Neural progenitor cell (in vitro differentiated cells): ENCODE measurements at regions not wholly inside any gene's neighbourhood (a gene's known extent, or its start where the extent isn't known, plus 50 kb on each side); places are given as distances from the start of the nearest gene placed in this dataset.

Experiments
- DNase-seq: peaks from one replicate; pipeline ENCODE4 v3.0.0-alpha.2; 2016; ENCODE audit warnings: low spot score
- H2AFZ ChIP-seq: fragments of 200-600 bp; sonication (generic); replicated peaks from 2 replicates; pipeline ENCODE4 v1.6.1; 2016; ENCODE audit warnings: antibody characterized with exemption
- H3F3A ChIP-seq: fragments of 200-600 bp; sonication (generic); 2 replicates; pipeline ENCODE4 v1.6.1; 2016; ENCODE audit warnings: antibody characterized with exemption, low read depth
- H3K27ac ChIP-seq: fragments of 200-600 bp; sonication (generic); 2 replicates; pipeline ENCODE4 v1.5.1; 2016; ENCODE audit warnings: mild to moderate bottlenecking
- H3K27me3 ChIP-seq: fragments of 200-600 bp; sonication (generic); 2 replicates; pipeline ENCODE4 v1.6.1; 2016; ENCODE audit warnings: mild to moderate bottlenecking, moderate library complexity
- H3K36me3 ChIP-seq: fragments of 200-600 bp; sonication (generic); 2 replicates; pipeline ENCODE4 v1.5.1; 2016
- H3K4me1 ChIP-seq: fragments of 200-600 bp; sonication (generic); 2 replicates; pipeline ENCODE4 v1.6.1; 2016; ENCODE audit warnings: mixed run types
- H3K4me2 ChIP-seq: fragments of 200-600 bp; sonication (generic); 2 replicates; pipeline ENCODE4 v1.6.1; 2016
- H3K4me3 ChIP-seq: fragments of 200-600 bp; sonication (generic); 2 replicates; pipeline ENCODE4 v1.5.1; 2016
- H3K79me2 ChIP-seq: fragments of 200-600 bp; sonication (generic); 2 replicates; pipeline ENCODE4 v1.6.1; 2016; ENCODE audit warnings: low read depth
- H3K9ac ChIP-seq: fragments of 200-600 bp; sonication (generic); 2 replicates; pipeline ENCODE4 v1.6.1; 2016
- H3K9me3 ChIP-seq: fragments of 200-600 bp; sonication (generic); 2 replicates; pipeline ENCODE4 v1.5.1; 2016; ENCODE audit warnings: low read depth
- H4K20me1 ChIP-seq: fragments of 200-600 bp; sonication (generic); 2 replicates; pipeline ENCODE4 v1.6.1; 2016; ENCODE audit warnings: low read depth
- H3K27ac Mint-ChIP-seq: 3 replicates; pipeline ENCODE4 v1.8.0; 2021; ENCODE audit warnings: mixed read lengths
- H3K27me3 Mint-ChIP-seq: 2 replicates; pipeline ENCODE4 v1.8.0; 2022; ENCODE audit warnings: low read depth, mild to moderate bottlenecking, inconsistent platforms, moderate library complexity, mixed read lengths; ENCODE audit not compliant: insufficient read depth
- H3K36me3 Mint-ChIP-seq: 3 replicates; pipeline ENCODE4 v1.8.0; 2021; ENCODE audit warnings: mixed read lengths
- H3K4me1 Mint-ChIP-seq: 3 replicates; pipeline ENCODE4 v1.8.0; 2021; ENCODE audit warnings: mixed read lengths
- H3K4me3 Mint-ChIP-seq: 3 replicates; pipeline ENCODE4 v1.8.0; 2021; ENCODE audit warnings: mild to moderate bottlenecking, moderate library complexity, mixed read lengths
- H3K9me3 Mint-ChIP-seq: 3 replicates; pipeline ENCODE4 v1.8.0; 2020; ENCODE audit warnings: mixed read lengths
- CTCF ChIP-seq: fragments of 200-600 bp; sonication (generic); IDR thresholded peaks from 2 replicates; pipeline ENCODE4 v1.5.1; 2017; ENCODE audit warnings: antibody characterized with exemption, mild to moderate bottlenecking
- EZH2 ChIP-seq: fragments of 200-600 bp; sonication (generic); IDR thresholded peaks from 2 replicates; pipeline ENCODE4 v1.6.1; 2017; ENCODE audit warnings: antibody characterized with exemption, mild to moderate bottlenecking, moderate library complexity
- EZH2phosphoT487 ChIP-seq: fragments of 200-600 bp; sonication (generic); IDR thresholded peaks from 2 replicates; pipeline ENCODE4 v1.6.1; 2017; ENCODE audit warnings: antibody characterized with exemption

- TF ChIP-seq EZH2 (no peak), CTCF (no peak), EZH2phosphoT487 (no peak)
- H3K36me3 Mint-ChIP-seq: no peaks in the 10 kb centered on the region
- H3K9me3 Mint-ChIP-seq: peaks cover 2% of the 10 kb centered on the region
- H3K4me2 ChIP-seq: no peak overlapping the region
- peaks cover 4% of the 10 kb centered on the region for H3K9me3 ChIP-seq
- H3F3A ChIP-seq: no peaks in the 10 kb centered on the region
- no peaks in the 10 kb centered on the region for H3K36me3 ChIP-seq
- H3K27ac ChIP-seq: no peak overlapping the region
- no peaks in the 10 kb centered on the region for H3K27me3 ChIP-seq
- DNase-seq: no peak
- no peaks in the 10 kb centered on the region for H3K4me1 ChIP-seq
- H3K27ac Mint-ChIP-seq: no peak overlapping the region
- no peaks in the 10 kb centered on the region for H3K27me3 Mint-ChIP-seq
- H4K20me1 ChIP-seq: no peaks in the 10 kb centered on the region
- H3K4me3 Mint-ChIP-seq: no peak overlapping the region
- H2AFZ ChIP-seq: no peak overlapping the region
- no peaks in the 10 kb centered on the region for H3K4me1 Mint-ChIP-seq
- no peak overlapping the region for H3K9ac ChIP-seq
- H3K79me2 ChIP-seq: no peaks in the 10 kb centered on the region
- H3K4me3 ChIP-seq: no peak overlapping the region
Measured at GRCh38 chr9:119736491-119737454, 367.5 kb upstream of the BRINP1 start.

- no peaks in the 10 kb centered on the region for H3K79me2 ChIP-seq
- H3K27me3 ChIP-seq: no peaks in the 10 kb centered on the region
- no peak overlapping the region for H3K9ac ChIP-seq
- peaks cover 6% of the 10 kb centered on the region for H3K27me3 Mint-ChIP-seq
- H3K36me3 Mint-ChIP-seq: no peaks in the 10 kb centered on the region
- H3K27ac ChIP-seq: no peak overlapping the region
- peaks cover 2% of the 10 kb centered on the region for H3K4me1 Mint-ChIP-seq
- no peak overlapping the region for H2AFZ ChIP-seq
- H3K27ac Mint-ChIP-seq: no peak overlapping the region
- no peak for DNase-seq
- TF ChIP-seq EZH2: no peak
- no peak for TF ChIP-seq EZH2phosphoT487
- no peak for TF ChIP-seq CTCF
- no peak overlapping the region for H3K4me3 Mint-ChIP-seq
- H4K20me1 ChIP-seq: no peaks in the 10 kb centered on the region
- H3K4me1 ChIP-seq: no peaks in the 10 kb centered on the region
- no peak overlapping the region for H3K4me3 ChIP-seq
- H3K9me3 ChIP-seq: no peaks in the 10 kb centered on the region
- H3F3A ChIP-seq: no peaks in the 10 kb centered on the region
- no peak overlapping the region for H3K4me2 ChIP-seq
- no peaks in the 10 kb centered on the region for H3K36me3 ChIP-seq
- H3K9me3 Mint-ChIP-seq: no peaks in the 10 kb centered on the region
Measured at GRCh38 chr9:119727988-119728387, 358.8 kb upstream of the BRINP1 start.

GRCh38 chr9:119726035-119726434, 356.8 kb upstream of the BRINP1 start:
- no peak overlapping the region for H3K4me3 Mint-ChIP-seq
- TF ChIP-seq EZH2 (no peak), CTCF (no peak), EZH2phosphoT487 (no peak)
- Histone ChIP-seq H3K4me2 (no peak overlapping the region), H4K20me1 (no peaks in the 10 kb centered on the region), H3K27ac (no peak overlapping the region), H3F3A (no peaks in the 10 kb centered on the region), H3K9ac (no peak overlapping the region), H3K79me2 (no peaks in the 10 kb centered on the region), H3K4me3 (no peak overlapping the region), H3K36me3 (no peaks in the 10 kb centered on the region), H2AFZ (no peak overlapping the region), H3K4me1 (peaks cover 4% of the 10 kb centered on the region), H3K27me3 (no peaks in the 10 kb centered on the region), H3K9me3 (no peaks in the 10 kb centered on the region)
- H3K27ac Mint-ChIP-seq: no peak overlapping the region
- no peaks in the 10 kb centered on the region for H3K36me3 Mint-ChIP-seq
- H3K4me1 Mint-ChIP-seq: peaks cover 9% of the 10 kb centered on the region
- DNase-seq: no peak
- H3K27me3 Mint-ChIP-seq: peaks cover 5% of the 10 kb centered on the region
- no peaks in the 10 kb centered on the region for H3K9me3 Mint-ChIP-seq
